ENCODE measurements at regions not wholly inside any gene's neighbourhood (a gene's known extent, or its start where the extent isn't known, plus 50 kb on each side); places are given as distances from the start of the nearest gene placed in this dataset.

DNA sequence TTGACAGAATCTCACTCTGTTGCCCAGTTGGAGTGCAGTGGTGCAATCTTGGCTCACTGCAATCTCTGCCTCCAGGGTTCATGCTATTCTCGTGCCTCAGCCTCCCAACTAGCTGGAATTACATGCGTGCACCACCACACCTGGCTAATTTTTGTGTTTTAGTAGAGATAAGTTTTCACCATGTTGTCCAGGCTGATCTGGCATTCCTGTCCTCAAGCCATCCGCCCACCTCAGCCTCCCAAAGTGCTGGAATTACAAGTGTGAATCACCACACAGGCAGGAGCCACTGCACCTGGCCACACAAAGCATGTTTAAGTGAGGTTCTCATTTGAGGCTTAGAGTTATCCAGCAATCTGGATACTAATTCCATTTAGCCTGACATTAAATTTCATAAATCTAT is 180.9 kb upstream of the GRID2 start:
- DNase-seq: no peak

DNA sequence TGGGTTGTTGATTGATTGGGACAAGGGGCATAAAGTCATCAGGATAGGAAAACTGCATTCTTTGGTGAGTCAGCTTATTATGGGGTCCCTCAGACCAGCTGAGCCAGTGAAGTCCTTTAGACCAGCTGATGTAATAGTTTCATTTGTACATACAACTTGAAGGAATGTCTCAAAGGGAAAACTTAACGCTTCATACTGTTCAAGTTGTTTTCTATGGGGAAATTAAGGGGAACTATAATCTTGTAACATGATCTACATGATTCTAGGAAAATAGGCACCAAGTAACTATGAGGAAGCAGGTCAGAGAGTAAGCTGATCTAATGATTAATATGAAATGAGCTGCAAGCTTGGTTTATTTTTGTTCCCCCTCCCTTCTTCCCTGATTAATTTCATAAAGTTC is 175.1 kb upstream of the GRID2 start:
- DNase-seq: no peak

DNA sequence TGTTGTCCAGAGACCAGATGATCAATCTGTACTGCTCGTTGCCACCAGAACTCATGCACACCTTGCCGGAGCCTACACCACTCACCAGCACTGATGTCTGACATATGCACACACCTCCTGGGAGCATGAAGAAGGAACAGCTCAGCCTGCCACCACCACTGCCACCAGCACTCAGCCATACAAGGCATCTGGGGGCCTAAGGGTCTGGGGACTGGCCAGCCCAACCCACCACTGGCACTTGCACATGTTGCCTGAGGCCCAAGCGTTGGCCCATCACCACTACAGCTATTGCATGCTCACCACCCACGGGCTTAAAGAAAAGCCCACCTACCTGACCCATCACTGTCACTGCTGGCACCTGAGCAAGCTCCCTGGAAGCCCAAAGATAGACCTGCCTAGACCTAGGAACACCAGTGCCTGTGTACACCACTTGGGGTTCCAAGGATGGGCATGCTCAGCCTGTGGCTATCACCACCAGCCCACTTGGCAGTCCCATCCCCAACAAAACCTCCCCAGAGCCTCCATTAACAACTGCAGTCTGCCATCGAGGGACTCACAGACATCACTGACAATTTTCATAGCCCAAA is 174.3 kb upstream of the GRID2 start:
- no peak for DNase-seq

DNA sequence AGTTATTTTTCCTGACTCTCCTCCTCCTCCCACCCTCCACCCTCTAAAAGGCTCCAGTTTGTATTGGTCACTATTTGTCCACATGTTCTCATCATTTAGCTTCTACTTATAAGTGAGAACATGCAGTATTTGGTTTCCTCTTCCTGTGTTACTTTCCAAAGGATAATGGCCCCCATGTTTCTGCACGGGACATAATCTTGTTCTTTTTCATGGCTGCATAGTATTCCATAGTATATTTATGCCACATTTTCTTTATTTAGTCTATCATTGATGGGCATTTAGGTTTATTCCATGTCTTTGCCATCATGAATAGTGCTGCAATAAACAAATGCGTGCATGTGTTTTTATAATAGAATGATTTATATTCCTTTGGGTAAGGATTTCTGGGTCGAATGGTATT is 167.3 kb upstream of the GRID2 start:
- no peak for DNase-seq

DNA sequence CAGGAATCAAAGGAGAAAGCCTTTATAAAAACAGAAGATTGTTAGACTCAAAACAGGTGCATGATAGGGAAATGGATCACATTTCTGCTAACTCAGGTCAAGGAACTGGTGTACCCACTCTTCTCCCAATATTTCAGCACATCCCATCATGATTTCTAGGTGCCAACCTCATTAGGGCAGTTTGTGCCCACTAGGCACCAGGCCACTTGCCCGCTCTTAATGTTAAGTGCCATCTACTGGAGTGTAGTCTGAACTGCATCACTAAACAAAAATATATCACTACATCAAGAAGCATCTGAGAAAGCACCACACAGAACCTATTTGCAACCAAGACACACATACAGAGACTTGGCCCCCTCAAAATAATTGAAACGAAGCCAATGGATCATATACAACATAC is 140.4 kb upstream of the GRID2 start:
- no peak for DNase-seq

DNA sequence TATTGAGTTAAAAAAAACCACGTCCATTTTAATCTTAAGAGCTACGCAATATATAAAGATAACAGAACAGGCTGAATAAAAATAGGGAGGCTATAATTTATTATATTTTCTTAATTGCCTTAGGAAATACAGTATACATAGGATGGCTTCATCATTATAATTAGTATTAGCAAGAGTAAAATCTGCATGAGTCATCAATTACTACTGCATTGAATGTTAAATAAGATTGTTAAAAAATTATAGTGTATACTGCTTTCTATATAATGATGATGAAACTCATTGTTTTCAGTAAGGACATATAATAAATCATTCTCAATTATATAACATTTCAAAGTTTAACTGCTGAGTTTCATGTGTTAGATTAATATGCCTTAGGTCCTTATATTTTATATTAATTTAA is 133.4 kb upstream of the GRID2 start:
- DNase-seq: no peak

DNA sequence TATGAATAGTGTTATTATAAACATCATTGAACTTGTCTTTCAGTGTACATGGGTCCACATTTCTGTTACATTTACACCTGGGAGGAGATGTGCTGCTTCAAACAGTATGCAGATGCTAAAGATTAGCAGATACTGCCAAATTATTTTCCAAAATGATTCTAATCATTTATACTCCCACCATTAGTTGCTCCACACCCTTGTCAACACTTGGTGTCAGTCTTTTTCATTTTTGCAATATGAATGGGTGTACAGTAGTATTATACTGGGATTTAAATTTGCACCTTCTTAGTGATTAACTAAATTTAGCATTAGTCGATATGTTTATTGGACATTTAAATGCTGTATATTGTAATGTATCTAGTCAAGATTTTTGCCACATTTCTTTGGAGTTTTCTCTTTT is 131.6 kb upstream of the GRID2 start:
- no peak for DNase-seq

DNA sequence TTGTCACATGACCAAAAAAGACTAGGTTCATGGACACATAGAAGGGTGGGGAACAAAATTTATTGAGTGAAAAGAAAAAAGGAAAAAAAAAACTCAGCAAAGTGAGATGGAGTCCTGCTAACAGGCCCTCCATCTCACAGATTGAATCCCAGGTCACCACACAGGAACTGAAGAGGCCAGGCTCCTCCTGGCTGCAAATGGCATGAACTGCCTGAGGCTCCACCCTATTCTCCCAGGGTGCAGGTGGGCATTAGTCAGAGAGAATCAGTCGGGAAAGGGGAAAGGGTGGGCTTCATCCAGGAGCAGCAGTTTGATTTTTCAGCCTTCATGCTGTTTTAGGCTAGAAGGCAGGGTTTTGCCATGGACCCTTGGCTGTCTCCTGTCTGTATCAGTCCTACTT is 128.5 kb upstream of the GRID2 start:
- no peak for DNase-seq

DNA sequence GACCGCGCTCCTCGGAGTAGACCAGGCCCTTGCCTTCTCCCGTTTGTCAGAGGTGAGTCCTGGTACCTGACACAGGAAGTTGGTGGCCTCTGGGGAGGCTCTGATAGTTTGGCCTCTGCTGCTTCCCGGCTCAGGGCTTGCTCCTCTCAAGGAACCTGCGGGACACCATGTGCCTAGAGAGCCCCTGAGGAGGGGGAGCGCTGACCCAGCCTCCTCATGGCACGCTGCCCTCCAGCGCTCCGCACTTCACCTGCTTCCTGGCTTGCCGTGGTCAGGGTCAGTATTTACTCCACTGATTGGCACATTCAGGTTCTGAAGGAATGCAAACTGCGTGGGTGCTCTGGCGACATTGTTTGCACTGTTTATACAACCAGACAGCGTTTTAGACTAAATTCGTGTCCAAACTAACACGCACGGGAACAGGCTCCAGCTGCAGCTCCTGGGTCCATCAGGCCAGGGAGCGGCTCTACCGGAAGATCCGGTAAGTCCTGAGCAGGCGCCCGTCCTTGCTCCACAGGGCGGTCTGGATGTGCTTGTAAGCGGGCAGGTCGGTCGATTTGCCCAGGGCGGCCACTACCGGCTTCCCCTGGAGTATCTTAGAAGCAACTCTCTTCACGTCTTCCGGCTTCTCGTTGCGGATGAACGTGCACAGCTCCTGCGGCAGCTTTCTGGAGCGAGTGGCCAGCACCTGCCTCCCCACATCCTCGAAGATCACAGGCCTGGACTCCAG is 121.6 kb upstream of the GRID2 start:
- no peak for DNase-seq

DNA sequence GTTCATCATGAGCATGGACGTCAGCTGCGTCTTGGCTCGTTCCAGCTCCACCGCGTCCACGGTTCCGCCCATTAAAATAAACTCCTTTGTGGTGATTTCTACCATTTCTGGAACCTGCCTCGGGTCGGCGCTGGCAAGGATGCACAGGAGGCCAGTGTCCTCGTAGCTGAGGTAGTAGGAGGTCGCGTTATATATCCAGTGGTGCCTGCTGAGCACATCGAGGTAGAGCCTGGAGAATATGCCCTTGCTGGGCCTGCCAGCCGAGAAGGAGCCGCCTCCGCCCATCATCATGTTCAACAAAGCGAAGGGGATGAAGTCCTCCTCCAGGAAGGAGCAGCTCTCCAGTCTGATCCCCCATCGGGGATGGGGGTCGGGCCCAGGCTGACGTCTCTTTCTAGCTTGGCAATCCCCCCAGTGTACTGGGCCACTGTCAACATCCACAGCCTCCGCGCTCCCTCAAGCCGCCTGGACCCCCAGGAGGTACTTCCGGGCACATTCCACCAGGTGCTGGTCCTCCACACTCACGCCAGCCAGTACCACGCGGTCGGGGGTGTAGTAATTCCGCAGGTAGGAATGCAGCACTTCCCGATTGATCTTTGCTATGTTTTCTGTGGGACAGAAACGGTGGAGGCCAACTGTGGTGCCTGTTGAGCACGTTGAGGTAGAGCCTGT is 120.9 kb upstream of the GRID2 start:
- no peak for DNase-seq

DNA sequence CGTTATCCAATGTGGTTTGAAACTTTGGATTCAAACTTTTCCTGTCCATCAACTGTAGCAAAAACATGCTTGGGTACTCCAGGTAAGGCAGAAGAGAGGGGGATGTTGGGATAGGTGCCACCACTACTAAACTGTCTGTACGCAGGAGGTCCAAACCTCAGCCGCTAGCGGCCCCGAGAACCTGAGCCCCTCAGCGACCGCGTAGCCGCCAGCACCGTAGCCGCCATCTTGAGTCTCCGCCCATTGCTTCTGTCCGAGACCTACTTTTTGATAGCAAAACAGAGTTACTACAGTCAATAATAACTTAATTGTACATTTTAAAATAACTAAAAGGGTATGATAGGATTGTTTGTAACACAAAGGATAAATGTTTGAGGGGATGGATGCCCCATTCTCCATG is 119.9 kb upstream of the GRID2 start:
- DNase-seq: no peak

DNA sequence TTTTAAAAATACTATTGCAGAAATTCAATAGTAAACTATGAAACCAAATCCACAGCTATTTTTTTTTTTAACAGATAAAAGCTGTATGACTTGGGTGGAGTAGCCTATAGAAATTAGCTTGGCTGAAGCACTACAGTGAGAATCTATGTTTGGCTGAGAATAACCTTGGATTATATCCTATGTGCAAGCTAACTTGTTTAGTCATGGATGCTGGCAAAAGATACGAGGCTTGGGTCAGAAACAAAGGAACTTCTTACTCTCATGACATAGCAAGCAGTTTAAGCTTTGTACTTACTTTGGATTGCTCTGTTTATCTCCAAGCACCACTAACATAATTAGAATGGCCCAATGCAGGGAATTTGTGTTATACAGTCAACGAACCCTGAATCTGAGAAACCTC is 119.2 kb upstream of the GRID2 start:
- no peak for DNase-seq

DNA sequence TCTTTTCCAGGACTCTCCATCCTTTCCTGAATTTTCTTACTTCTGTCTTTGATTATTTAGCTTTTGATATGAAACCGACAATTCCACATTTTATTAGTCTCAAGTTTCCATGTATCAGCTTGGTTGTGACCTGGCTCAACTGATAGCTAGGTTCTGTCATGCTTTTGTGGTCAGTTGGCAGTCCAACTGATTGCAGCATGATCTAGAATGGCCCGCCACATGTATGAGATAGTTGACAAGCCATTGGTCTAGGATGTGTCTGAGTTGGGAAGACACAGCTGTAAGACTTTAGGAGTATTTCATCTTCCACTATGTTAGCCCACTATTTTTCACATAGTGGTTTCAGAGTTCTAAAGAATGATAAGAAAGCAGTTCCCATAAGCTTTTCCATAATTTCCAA is 117.5 kb upstream of the GRID2 start:
- no peak for DNase-seq

DNA sequence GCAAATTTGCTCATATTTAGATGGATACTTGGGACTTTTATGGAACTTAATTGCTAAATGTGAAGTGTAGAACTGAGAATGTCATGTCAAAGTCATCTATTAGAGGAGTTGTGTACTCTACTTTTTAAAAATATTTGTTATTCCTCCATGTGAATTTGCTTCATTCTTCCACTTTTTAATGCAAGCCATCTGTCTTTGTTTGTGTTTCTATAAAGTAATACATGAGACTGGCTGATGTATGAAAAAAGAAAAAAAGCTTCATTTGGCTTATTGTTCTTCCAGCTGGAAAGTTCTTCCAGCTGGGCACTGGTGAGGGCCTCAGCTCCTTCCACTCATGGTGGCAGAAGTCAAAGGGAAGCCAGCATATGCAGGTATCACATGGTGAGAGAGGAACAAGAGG is 114.6 kb upstream of the GRID2 start:
- no peak for DNase-seq

DNA sequence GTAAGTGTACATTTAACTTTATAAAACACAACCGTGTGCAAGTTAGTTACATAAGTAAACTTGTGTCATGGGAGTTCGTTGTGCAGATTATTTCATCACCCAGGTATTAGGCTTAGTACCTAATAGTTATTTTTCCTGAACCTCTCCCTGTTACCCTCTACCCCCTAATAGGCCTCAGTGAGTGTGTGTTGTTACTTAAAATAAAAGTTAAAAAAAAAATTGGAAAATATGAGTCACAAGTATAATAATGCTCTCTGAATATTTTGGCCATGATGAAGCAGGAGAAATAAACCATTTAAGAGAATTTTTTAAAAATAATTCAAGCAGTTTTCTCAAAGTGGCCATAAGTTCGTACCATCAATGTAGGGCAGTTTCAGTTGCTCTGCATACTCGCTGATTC is 105.1 kb upstream of the GRID2 start:
- no peak for DNase-seq

DNA sequence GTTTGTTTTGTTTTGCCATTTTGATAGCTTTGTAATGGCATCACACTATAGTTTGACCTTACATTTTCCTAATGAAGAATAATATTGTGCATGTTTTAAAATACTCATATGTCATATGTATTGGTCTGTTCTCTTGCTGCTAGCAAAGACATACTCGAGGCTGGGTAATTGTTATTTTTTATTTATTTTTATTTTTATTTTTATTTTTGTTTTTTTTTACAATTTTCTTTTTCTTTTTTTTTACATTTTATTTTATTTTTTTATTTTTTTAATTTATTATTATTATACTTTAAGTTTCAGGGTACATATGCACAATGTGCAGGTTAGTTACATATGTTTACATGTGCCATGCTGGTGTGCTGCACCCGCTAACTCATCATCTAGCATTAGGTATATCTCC is 104.6 kb upstream of the GRID2 start:
- DNase-seq: no peak

DNA sequence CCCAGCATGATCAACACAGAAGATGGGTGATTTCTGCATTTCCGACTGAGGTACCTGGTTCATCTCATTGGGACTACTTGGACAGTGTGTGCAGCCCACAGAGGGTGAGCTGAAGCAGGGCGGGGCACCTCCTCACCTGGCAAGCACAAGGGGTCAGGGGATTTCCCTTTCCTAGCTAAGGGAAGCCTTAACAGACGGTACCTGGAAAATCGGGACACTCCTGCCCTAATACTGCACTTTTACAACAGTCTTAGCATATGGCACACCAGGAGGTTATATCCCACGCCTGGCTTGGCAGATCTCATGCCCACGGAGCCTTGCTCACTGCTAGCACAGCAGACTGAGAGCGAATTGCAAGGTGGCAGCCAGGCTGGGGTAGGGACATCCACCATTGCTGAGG is 92.9 kb upstream of the GRID2 start:
- no peak for DNase-seq

DNA sequence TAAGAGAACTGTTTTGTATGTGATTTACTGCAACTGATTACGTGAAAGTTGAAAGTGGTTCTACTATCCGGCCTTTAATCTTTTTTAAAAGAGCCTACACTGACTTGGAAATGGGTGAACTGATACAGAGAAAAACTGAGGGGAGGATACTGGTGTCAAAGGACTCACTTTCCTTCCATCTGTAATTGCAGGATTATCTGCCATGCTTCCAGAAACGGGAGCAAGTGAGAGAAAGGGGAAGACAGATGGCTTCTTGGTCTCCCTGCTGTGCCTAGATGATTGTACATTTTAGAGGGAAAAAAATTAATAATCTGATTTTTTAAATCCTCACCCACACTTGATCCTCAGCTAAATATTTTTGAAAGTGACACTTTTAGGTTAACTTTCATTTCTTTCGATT is 88.3 kb upstream of the GRID2 start:
- DNase-seq: no peak

DNA sequence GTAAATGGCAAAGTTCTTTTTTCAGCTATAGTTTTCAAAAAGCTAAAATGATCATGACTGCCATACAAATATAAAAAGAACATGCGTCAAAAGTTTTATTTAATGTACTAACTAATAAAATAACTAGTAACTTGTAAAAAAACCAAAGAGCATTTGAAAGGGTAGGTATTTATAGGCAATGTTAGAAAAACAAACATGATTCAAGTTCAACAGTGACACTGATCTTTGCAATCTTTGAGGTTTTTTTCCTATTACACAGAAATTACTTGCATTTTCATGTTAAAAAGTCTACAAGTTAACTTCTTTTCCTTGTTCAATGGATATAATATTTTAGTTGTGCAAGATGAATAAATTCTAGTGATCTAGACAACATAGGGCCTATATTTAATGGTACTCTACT is 72.3 kb upstream of the GRID2 start:
- no peak for DNase-seq

DNA sequence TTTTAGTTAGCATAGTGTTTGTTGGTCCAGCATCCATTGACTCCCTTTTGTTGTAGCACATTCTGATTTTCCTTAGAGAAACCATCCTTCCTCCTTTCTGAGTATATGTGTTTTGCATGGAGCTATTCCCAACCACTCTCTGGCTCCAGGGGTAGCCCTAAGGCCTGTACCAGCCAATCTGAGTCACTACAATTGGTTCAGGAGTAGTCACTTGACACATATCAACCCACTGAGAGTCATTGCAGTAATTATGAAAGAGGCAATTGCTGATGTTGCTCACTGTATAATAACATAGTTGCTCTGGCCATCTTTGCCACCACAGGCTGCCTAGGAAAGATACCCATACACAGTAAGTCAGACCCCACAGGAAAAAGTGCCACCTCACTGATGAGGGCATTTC is 71.2 kb upstream of the GRID2 start:
- no peak for DNase-seq

DNA sequence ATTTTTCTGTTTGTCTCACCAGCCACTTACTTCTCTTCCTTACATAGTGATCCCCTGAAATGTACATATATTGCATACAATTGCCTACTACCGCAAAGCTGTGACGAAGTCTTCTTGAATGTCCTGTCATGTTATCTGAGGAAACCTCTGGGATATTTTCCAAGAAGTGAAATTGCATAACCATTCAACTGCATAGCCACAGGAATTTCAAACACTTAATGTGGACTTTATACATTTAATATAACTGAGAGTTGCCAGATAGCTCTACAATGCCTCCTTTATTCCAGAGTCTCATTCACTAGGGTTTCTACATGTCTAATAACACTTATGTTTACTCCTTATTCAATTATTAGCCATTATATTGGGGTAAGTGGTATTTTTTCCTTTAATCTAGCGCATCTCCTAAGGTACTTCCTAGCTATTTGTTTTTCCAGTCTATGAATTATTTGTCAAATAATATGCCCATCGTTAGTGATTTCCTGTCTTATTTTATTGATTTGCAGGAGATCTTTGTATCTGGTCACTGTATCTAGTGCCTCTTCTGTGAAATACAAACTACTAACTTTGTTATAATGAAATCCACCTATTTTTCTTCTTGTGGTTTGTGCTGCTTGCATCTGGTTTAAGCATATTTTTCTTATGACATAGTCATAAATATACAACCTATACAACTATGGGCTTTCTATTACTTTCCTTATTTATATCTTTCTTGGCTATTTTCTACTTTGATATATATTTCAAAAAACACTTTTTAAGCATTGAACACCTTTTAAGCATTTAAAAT is 69.2 kb upstream of the GRID2 start:
- no peak for DNase-seq

DNA sequence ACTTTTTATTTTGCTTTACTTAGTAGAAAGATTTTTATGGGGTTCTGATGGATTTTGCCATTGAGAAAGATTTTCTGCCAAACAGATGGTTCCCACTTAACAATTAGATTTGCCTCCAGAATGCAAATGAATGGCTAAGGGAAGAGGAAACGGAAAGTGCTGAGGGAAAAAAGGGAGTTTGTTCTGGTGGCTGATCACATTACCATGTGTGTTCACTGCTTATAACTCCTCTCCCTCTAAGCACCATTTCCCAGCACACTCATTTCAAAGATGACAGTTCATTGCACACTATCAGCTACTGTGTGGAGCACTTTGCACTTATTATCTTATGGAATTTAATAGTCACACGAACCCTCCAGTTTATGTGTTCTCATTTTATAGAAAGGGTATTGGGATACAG is 68.0 kb upstream of the GRID2 start:
- DNase-seq: no peak

DNA sequence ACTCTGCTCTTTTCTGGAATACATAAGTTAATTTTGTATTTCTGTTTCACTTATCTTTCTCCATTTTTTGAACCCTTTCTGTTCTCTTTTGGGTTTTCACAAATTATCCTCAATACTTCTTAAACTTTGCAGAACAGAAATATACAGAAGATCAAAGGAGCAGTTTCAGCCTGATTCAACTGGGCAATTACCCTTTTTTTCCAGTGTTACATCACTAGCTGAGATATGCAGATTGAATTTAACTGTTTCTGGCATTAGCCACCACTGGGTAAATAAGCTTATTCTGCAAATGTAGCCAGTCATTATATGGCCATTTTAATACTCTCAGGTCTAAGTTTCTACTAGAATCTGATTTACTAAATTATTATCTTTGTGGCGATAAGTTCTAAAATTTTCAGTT is 66.9 kb upstream of the GRID2 start:
- DNase-seq: no peak

DNA sequence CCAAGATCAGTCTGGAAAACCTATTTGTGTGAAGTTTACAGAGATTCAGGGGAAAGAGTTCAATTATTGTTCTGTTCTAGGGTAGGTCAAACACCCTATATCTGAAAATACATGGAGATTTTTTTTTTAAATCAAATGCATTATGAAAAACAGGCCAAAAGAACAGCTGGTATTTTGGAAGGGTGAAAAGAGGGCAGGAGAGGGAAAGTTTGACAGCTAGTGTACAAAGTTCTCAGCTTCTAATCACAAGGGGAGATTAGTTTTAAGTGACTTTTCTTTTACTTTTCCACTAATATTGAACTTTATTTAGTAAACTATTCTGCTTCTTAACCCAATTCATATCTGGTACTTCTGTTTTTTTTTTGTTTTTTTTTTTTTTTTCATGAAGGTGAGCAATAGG is 66.2 kb upstream of the GRID2 start:
- DNase-seq: no peak
